BJ (cell line): ENCODE measurements at regions not wholly inside any gene's neighbourhood (a gene's known extent, or its start where the extent isn't known, plus 50 kb on each side); places are given as distances from the start of the nearest gene placed in this dataset.
A peak's percentile ranks its signal among the peaks of the same experiment; 100 is the strongest.

Experiments
- CTCF ChIA-PET: fragments of 350-600 bp; formaldehyde crosslinking; extraction: SDS; loops from one replicate; lab custom pipeline; 2021; ENCODE audit warnings: antibody characterized with exemption, inconsistent platforms; lab: Yijun Ruan, JAX
- POLR2A ChIA-PET: fragments of 300-600 bp; sonication (Branson Sonifier 250); formaldehyde crosslinking; extraction: SDS; loops from one replicate; lab custom pipeline; 2021; ENCODE audit warnings: antibody characterized with exemption; lab: Charles Lee
- DNase-seq: peaks from one replicate; pipeline ENCODE4 v3.0.0-alpha.2; 2011; ENCODE audit warnings: low read depth
- H3K27me3 ChIP-seq: 2 replicates; pipeline ENCODE4 v1.6.0; 2011; ENCODE audit warnings: low read length; ENCODE audit not compliant: control insufficient read depth, insufficient read depth
- H3K36me3 ChIP-seq: 2 replicates; pipeline ENCODE4 v1.5.1; 2011; ENCODE audit warnings: low read length; ENCODE audit not compliant: control insufficient read depth, insufficient read depth
- H3K4me3 ChIP-seq: 2 replicates; pipeline ENCODE4 v1.5.1; 2011; ENCODE audit warnings: low read depth, mild to moderate bottlenecking, control low read depth, low read length
- CTCF ChIP-seq: IDR thresholded peaks from 2 replicates; pipeline ENCODE4 v1.5.1; 2011; ENCODE audit warnings: low read depth, mild to moderate bottlenecking, control low read depth, inconsistent platforms, low read length, moderate library complexity; ENCODE audit not compliant: insufficient read depth

- ChIA-PET POLR2A (no interaction called here), CTCF (no interaction called here)
- H3K36me3 ChIP-seq: no peaks in the 10 kb centered on the region
- no peaks in the 10 kb centered on the region for H3K27me3 ChIP-seq
- no peak overlapping the region for H3K4me3 ChIP-seq
- no peak for DNase-seq
- no peak for TF ChIP-seq CTCF
These were observed 288.8 kb upstream of the SASH1 start for GRCh38 chr6:148053796-148054195.

- H3K36me3 ChIP-seq: no peaks in the 10 kb centered on the region
- DNase-seq: no peak
- no peak overlapping the region for H3K4me3 ChIP-seq
- ChIA-PET CTCF (interaction anchor here (0.6 kb wide), 1 partner anchor 38 kb away, joined by 3 read pairs; no protein-coding TSS in a partner anchor), POLR2A (no interaction called here)
- no peak for TF ChIP-seq CTCF
- no peaks in the 10 kb centered on the region for H3K27me3 ChIP-seq
These were observed 288.4 kb upstream of the SASH1 start for GRCh38 chr6:148054219-148054618.

GRCh38 chr6:148055419-148055818, 287.2 kb upstream of the SASH1 start:
- ChIA-PET POLR2A (no interaction called here), CTCF (no interaction called here)
- TF ChIP-seq CTCF: no peak

GRCh38 chr6:148059869-148060268, 282.8 kb upstream of the SASH1 start:
- no peaks in the 10 kb centered on the region for H3K36me3 ChIP-seq
- POLR2A ChIA-PET: no interaction called here
- no peak for TF ChIP-seq CTCF
- CTCF ChIA-PET: no interaction called here
- no peak for DNase-seq
- H3K27me3 ChIP-seq: no peaks in the 10 kb centered on the region
- no peak overlapping the region for H3K4me3 ChIP-seq

More at GRCh38 chr6:148055419-148055818, 287.2 kb upstream of the SASH1 start:
- Histone ChIP-seq H3K27me3 (no peaks in the 10 kb centered on the region), H3K4me3 (no peak overlapping the region), H3K36me3 (no peaks in the 10 kb centered on the region)
- DNase-seq: no peak

- Histone ChIP-seq H3K4me3 (no peak overlapping the region), H3K27me3 (no peaks in the 10 kb centered on the region), H3K36me3 (no peaks in the 10 kb centered on the region)
- ChIA-PET POLR2A (no interaction called here), CTCF (interaction anchor here (0.8 to 2.3 kb wide), 2 partner anchors 10 to 20 kb away, joined by 3 to 7 read pairs; no protein-coding TSS in a partner anchor)
- TF ChIP-seq CTCF: no peak
- peak; percentile 12 for DNase-seq
These were observed 278.1 kb upstream of the SASH1 start for GRCh38 chr6:148064406-148065134.
